PFSK-1 (cell line): ENCODE measurements at regions not wholly inside any gene's neighbourhood (a gene's known extent, or its start where the extent isn't known, plus 50 kb on each side); places are given as distances from the start of the nearest gene placed in this dataset.

Experiments
- FOXP2 ChIP-seq: optimal IDR thresholded peaks from 2 replicates; pipeline ENCODE3; 2011; ENCODE audit warnings: borderline replicate concordance, control low read depth, inconsistent platforms; ENCODE audit not compliant: insufficient read depth; ENCODE audit errors: extremely low read length, extremely low read depth
- POLR2AphosphoS5 ChIP-seq: IDR thresholded peaks from 2 replicates; pipeline ENCODE4 v1.6.1; 2012; ENCODE audit warnings: low read depth, mild to moderate bottlenecking, control low read depth, low read length, moderate library complexity
- SIN3A ChIP-seq: IDR thresholded peaks from 2 replicates; pipeline ENCODE4 v1.6.1; 2012; ENCODE audit warnings: mild to moderate bottlenecking, low read length, moderate library complexity, borderline replicate concordance; ENCODE audit not compliant: insufficient read depth
- TAF1 ChIP-seq: IDR thresholded peaks from 2 replicates; pipeline ENCODE4 v1.6.1; 2012; ENCODE audit warnings: low read length, control low read depth, borderline replicate concordance; ENCODE audit not compliant: insufficient read depth

DNA sequence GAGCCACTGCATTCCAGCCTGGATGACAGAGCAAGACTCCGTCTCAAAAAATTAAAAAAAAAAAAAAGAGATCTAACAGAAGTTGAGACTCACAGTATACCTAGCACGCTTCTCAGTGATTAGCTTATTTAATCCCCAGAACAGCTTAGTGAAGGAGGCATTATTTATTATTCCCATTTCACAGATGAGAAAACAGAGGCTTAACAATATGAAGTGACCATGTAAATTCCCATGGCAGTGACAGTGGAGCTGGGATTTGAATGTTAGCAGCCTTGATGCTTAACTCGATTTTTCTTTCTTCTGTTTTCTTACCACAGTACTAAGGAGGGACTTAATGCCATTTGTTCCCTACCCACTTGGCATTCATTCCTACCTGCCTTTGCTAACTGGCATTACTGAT lies 89.9 kb upstream of the ZNF217 start:
- TF ChIP-seq TAF1 (no peak), SIN3A (no peak), POLR2AphosphoS5 (no peak), FOXP2 (no peak)
